GM13977 (cell line): ENCODE measurements at regions not wholly inside any gene's neighbourhood (a gene's known extent, or its start where the extent isn't known, plus 50 kb on each side); places are given as distances from the start of the nearest gene placed in this dataset.

ENCODE experiments used
- DNase-seq: peaks from one replicate; pipeline ENCODE4 v3.0.0; 2012; ENCODE audit warnings: low spot score
- CTCF ChIP-seq: IDR thresholded peaks from 2 replicates; pipeline ENCODE4 v1.5.1; 2012; ENCODE audit warnings: mild to moderate bottlenecking, control low read depth; ENCODE audit not compliant: insufficient read depth; ENCODE audit errors: extremely low read depth, missing control alignments
- in situ Hi-C: fragments of 300-500 bp; cut with MboI; formaldehyde crosslinking; loops from one replicate; pipeline ENCODE4 v1.12.0; 2022; ENCODE audit warnings: low sequenced_read_pairs, low pct_unique_long_range_greater_than_20kb, mixed read lengths, inconsistent platforms; ENCODE audit not compliant: unreplicated experiment

- TF ChIP-seq CTCF, result no peak
- no peak for DNase-seq
- in situ Hi-C loops, result no loop called here
These were observed 108.8 kb upstream of the RASGEF1B start for GRCh38 chr4:81580346-81580993.

- in situ Hi-C loops, result no loop called here
- no peak for DNase-seq
- TF ChIP-seq CTCF, result no peak
These were observed 105.7 kb upstream of the RASGEF1B start for GRCh38 chr4:81577392-81577791.

GRCh38 chr4:81574991-81575390 is 103.3 kb upstream of the RASGEF1B start:
- in situ Hi-C loops, result no loop called here
- no peak for TF ChIP-seq CTCF
- DNase-seq, result no peak

- in situ Hi-C loops, result no loop called here
- no peak for DNase-seq
- no peak for TF ChIP-seq CTCF
These were observed 102.1 kb upstream of the RASGEF1B start for GRCh38 chr4:81573840-81574239.

- DNase-seq, result no peak
- TF ChIP-seq CTCF, result no peak
- in situ Hi-C loops, result no loop called here
These were observed 100.7 kb upstream of the RASGEF1B start for GRCh38 chr4:81572402-81572801.

GRCh38 chr4:81571105-81571504 is 99.4 kb upstream of the RASGEF1B start:
- in situ Hi-C loops, result no loop called here
- no peak for TF ChIP-seq CTCF
- DNase-seq, result no peak
